Thyroid gland (tissue), 4 donors: ENCODE measurements at regions not wholly inside any gene's neighbourhood (a gene's known extent, or its start where the extent isn't known, plus 50 kb on each side); places are given as distances from the start of the nearest gene placed in this dataset.

ENCODE experiments used
- DNase-seq, 2 donors: peaks; one replicate each; pipeline ENCODE4 v3.0.0-alpha.2; 2019
- H3K27ac ChIP-seq, 3 donors: fragments of 200-600 bp; sonication (generic); 1 replicate in 2 of 3; 2 replicates in 1 of 3; pipeline ENCODE4 v1.5.1; 2016 to 2019; ENCODE audit warnings: mild to moderate bottlenecking in 1 of 3, moderate library complexity in 1 of 3
- H3K27me3 ChIP-seq: fragments of 200-600 bp; sonication (generic); one replicate; pipeline ENCODE4 v1.5.1; 2019
- H3K36me3 ChIP-seq, 2 donors: fragments of 200-600 bp; sonication (generic); one replicate each; pipeline ENCODE4 v1.5.1; 2016 to 2019
- H3K4me1 ChIP-seq, 2 donors: fragments of 200-600 bp; sonication (generic); one replicate each; pipeline ENCODE4 v1.5.1; 2017 to 2019
- H3K4me3 ChIP-seq, 3 donors: fragments of 200-600 bp; sonication (generic); replicated peaks in 1 of 3; 1 replicate in 2 of 3; 2 replicates in 1 of 3; pipeline ENCODE4 v1.5.1; 2016; ENCODE audit warnings: mild to moderate bottlenecking in 1 of 3
- H3K9me3 ChIP-seq: fragments of 200-600 bp; sonication (generic); one replicate; pipeline ENCODE4 v1.5.1; 2017
- POLR2A ChIP-seq, 2 donors: fragments of 450-650 bp; IDR thresholded peaks; one replicate each; pipeline ENCODE4 v1.6.1; 2017; ENCODE audit warnings: antibody characterized with exemption in 2 of 2, mild to moderate bottlenecking in 2 of 2, moderate library complexity in 1 of 2
- WGBS, 2 donors: methylation state at CpG; one replicate each; pipeline ENCODE4 v1.1.5; 2017; 5-methylcytosine and 5-hydroxymethylcytosine counted together
- intact Hi-C: fragments of 100-400 bp; cut with DNase I; formaldehyde crosslinking; loops from one replicate; pipeline ENCODE4 v1.15.1; 2023
- TF ChIP-seq, protein P1 (sequence below), 6 experiments: fragments of 200-600 bp in 3 of 6; fragments of 450-650 bp in 3 of 6; sonication (generic) in 3 of 6; IDR thresholded peaks; one replicate each; pipeline ENCODE4 v1.5.1; 2016 to 2019; ENCODE audit warnings: antibody characterized with exemption in 6 of 6, mild to moderate bottlenecking in 2 of 6, inconsistent platforms in 1 of 6, moderate library complexity in 1 of 6

DNA sequence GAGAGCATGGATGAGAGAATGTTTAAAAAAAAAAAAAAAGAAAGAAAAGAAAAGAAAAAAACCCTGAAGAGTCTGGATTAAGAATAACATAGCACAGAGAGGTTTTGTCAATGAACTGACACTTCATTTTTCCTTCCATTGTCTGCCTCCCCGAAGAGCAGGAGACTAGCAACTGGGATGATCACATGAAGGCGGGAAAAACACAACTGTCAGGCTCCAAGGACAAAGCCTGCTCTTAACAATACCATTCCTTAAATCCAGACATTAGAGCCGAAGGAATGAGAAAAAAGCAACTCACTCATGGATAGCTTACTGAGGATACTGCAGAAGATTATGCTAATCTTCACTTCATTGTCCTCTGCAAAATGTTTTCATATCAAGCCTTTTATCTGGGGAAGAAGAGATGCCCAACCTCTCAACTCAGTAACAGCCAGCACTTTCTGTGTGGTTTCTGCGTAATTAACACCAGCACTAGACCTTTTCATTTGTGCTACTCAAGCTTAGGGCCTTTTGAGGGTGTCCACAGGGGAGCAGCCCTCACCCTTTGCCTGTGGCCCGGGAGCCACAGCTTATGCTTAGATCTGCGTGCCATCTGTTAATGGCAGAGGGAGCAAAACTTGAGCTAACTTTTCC lies 182.3 kb downstream of the BARHL2 start:
- H3K4me1 ChIP-seq, result peaks cover 0 to 6% of the 10 kb centered on the region in 2 donors
- intact Hi-C loops, result no loop called here
- H3K9me3 ChIP-seq, result no peaks in the 10 kb centered on the region
- H3K4me3 ChIP-seq, result no peak overlapping the region
- DNase-seq, result no peak
- H3K27ac ChIP-seq, result no peak overlapping the region
- 54 to 57% methylated on average over 6 of the region's 6 CpGs for WGBS, 2 donors
- H3K27me3 ChIP-seq, result no peaks in the 10 kb centered on the region
- no peaks in the 10 kb centered on the region for H3K36me3 ChIP-seq
- TF ChIP-seq, protein P1, sequence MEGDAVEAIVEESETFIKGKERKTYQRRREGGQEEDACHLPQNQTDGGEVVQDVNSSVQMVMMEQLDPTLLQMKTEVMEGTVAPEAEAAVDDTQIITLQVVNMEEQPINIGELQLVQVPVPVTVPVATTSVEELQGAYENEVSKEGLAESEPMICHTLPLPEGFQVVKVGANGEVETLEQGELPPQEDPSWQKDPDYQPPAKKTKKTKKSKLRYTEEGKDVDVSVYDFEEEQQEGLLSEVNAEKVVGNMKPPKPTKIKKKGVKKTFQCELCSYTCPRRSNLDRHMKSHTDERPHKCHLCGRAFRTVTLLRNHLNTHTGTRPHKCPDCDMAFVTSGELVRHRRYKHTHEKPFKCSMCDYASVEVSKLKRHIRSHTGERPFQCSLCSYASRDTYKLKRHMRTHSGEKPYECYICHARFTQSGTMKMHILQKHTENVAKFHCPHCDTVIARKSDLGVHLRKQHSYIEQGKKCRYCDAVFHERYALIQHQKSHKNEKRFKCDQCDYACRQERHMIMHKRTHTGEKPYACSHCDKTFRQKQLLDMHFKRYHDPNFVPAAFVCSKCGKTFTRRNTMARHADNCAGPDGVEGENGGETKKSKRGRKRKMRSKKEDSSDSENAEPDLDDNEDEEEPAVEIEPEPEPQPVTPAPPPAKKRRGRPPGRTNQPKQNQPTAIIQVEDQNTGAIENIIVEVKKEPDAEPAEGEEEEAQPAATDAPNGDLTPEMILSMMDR (IDR thresholded peaks at IDR 0.05), result no peak
- no peak for TF ChIP-seq POLR2A (IDR thresholded peaks at IDR 0.05)

DNA sequence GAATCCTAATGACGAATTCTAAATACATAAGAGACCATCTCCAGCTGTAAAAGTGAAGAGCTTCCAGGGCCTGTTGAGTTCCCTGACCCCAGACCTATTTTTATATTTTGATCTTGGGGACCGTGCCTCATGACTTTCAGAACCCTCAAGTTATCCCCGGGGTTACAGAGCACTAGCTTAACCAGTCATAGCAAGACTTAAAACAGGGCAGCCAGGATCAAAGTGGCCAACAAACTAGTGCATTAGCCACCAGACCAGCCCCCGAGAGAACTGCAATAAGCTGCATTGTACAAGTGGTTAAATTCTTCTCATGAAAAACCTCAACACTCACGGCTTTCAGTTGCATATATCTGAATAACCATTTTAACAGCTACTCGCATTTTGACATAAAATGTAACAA lies 183.0 kb downstream of the BARHL2 start:
- H3K27me3 ChIP-seq, result no peaks in the 10 kb centered on the region
- no peak overlapping the region for H3K4me3 ChIP-seq
- H3K36me3 ChIP-seq, result no peaks in the 10 kb centered on the region
- no peak for DNase-seq
- TF ChIP-seq, protein P1 (IDR thresholded peaks at IDR 0.05), result no peak
- TF ChIP-seq POLR2A (IDR thresholded peaks at IDR 0.05), result no peak
- no peak overlapping the region for H3K27ac ChIP-seq
- intact Hi-C loops, result no loop called here
- H3K4me1 ChIP-seq, result peaks cover 0 to 6% of the 10 kb centered on the region in 2 donors
- H3K9me3 ChIP-seq, result no peaks in the 10 kb centered on the region
- WGBS, 2 donors, result 82 to 90% methylated on average over 6 of the region's 6 CpGs

DNA sequence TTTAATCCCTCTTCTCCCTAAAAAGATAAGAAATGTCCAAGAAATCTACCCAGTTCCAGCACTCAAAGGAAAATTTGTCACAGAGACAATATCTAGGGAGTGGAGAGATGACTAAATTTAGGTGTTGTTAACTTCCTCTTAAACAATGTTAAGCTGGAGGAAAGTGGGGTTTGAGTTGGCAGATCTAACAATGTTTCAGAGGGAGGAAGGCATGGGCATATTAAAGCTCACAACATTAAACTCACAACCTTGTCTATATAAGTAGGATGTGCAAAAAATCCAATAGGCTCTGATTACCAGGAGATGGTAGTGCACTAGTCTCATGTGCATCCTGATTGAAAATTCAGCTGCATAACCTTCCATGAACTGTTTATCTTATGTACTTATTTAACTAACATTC lies 190.1 kb downstream of the BARHL2 start:
- Histone ChIP-seq H3K27ac (no peak overlapping the region), H3K4me3 (no peak overlapping the region), H3K27me3 (no peaks in the 10 kb centered on the region), H3K9me3 (no peaks in the 10 kb centered on the region), H3K4me1 (peaks cover 0 to 6% of the 10 kb centered on the region in 2 donors), H3K36me3 (no peaks in the 10 kb centered on the region)
- DNase-seq, result no peak
- TF ChIP-seq POLR2A (IDR thresholded peaks at IDR 0.05), result no peak
- TF ChIP-seq, protein P1 (IDR thresholded peaks at IDR 0.05), result no peak
- intact Hi-C loops, result no loop called here

DNA sequence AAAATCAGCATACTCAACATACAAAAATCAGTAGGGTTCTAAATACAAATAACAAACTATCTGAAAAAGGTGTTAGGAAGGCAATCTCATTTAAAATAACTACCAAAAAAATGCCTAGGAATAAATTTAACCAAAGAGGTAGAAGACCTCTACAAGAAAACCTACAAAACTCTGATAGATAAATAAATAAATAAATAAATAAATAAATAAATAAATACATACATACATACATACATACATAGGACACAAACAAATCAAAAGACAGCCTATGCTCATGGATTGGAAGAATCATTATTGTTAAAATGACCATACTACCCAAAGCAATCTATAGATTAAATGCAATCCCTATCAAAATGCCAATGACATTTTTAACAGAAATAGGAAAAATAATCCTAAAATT lies 194.7 kb downstream of the BARHL2 start:
- Histone ChIP-seq H3K27ac (no peak overlapping the region), H3K4me1 (no peaks in the 10 kb centered on the region), H3K27me3 (no peaks in the 10 kb centered on the region), H3K4me3 (no peak overlapping the region), H3K9me3 (no peaks in the 10 kb centered on the region), H3K36me3 (no peaks in the 10 kb centered on the region)
- DNase-seq, result no peak
- intact Hi-C loops, result no loop called here
- TF ChIP-seq POLR2A (IDR thresholded peaks at IDR 0.05), result no peak
- TF ChIP-seq, protein P1 (IDR thresholded peaks at IDR 0.05), result no peak

DNA sequence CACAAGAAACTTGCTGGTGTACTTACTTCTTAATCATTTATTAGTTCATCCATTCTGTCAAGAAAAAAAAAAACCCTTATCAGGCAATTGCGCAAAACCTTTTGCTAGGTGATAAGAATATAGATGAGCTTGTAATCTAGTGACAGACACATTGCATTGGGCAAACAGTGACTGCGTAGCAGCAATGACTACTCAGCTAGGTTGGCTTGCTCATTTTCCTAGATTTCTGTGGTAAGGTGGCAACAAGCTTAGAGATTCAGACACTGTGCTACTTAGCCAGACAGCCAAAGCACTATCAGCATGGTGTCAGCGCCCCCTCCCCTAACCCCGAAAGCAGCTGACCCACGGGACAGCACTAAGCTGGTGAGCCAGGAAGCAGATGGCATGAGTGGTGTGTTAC lies 203.1 kb downstream of the BARHL2 start:
- WGBS, 2 donors, result 84 to 93% methylated on average over 5 of the region's 5 CpGs
- Histone ChIP-seq H3K4me1 (no peaks in the 10 kb centered on the region), H3K4me3 (no peak overlapping the region), H3K27me3 (no peaks in the 10 kb centered on the region), H3K36me3 (no peaks in the 10 kb centered on the region), H3K27ac (no peak overlapping the region), H3K9me3 (no peaks in the 10 kb centered on the region)
- DNase-seq, result no peak
- TF ChIP-seq, protein P1 (IDR thresholded peaks at IDR 0.05), result no peak
- no peak for TF ChIP-seq POLR2A (IDR thresholded peaks at IDR 0.05)
- intact Hi-C loops, result no loop called here
